HL-60 (cell line): ENCODE measurements at regions not wholly inside any gene's neighbourhood (a gene's known extent, or its start where the extent isn't known, plus 50 kb on each side); places are given as distances from the start of the nearest gene placed in this dataset.

Experiments used
- GABPA ChIP-seq: IDR thresholded peaks from 2 replicates; pipeline ENCODE4 v1.6.1; 2012; ENCODE audit warnings: low read depth
- POLR2AphosphoS5 ChIP-seq: IDR thresholded peaks from 2 replicates; pipeline ENCODE4 v1.6.1; 2012; ENCODE audit warnings: low read depth
- TF ChIP-seq, protein P1 (sequence below): IDR thresholded peaks from one replicate; pipeline ENCODE4 v1.5.1; 2011; ENCODE audit warnings: low read length, control low read depth, inconsistent platforms; ENCODE audit not compliant: insufficient read depth
- TF ChIP-seq, protein P2 (sequence below): IDR thresholded peaks from 2 replicates; pipeline ENCODE4 v1.6.1; 2012; ENCODE audit warnings: low read depth; ENCODE audit not compliant: insufficient replicate concordance

DNA sequence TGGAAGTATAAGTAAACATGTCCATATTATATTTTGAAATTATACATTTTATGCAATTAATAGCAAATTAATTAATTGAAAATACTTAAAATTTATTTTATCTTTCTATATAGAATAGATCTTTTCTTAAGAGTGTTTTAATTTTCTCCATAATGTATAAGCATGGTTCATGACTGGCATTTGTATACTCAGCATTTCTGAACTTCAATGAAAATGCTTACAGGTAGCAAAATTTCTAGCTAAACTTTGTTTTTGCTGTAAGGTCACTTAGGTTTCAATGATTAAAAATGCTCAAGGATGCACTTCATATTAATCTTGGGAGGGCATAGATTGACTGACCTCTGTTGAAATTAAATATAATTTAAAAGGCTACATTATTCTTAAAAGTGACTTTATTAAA is 1108.1 kb downstream of the BRINP3 start:
- TF ChIP-seq, protein P1, sequence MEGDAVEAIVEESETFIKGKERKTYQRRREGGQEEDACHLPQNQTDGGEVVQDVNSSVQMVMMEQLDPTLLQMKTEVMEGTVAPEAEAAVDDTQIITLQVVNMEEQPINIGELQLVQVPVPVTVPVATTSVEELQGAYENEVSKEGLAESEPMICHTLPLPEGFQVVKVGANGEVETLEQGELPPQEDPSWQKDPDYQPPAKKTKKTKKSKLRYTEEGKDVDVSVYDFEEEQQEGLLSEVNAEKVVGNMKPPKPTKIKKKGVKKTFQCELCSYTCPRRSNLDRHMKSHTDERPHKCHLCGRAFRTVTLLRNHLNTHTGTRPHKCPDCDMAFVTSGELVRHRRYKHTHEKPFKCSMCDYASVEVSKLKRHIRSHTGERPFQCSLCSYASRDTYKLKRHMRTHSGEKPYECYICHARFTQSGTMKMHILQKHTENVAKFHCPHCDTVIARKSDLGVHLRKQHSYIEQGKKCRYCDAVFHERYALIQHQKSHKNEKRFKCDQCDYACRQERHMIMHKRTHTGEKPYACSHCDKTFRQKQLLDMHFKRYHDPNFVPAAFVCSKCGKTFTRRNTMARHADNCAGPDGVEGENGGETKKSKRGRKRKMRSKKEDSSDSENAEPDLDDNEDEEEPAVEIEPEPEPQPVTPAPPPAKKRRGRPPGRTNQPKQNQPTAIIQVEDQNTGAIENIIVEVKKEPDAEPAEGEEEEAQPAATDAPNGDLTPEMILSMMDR, result no peak
- TF ChIP-seq GABPA (no peak), POLR2AphosphoS5 (no peak)
- TF ChIP-seq, protein P2, sequence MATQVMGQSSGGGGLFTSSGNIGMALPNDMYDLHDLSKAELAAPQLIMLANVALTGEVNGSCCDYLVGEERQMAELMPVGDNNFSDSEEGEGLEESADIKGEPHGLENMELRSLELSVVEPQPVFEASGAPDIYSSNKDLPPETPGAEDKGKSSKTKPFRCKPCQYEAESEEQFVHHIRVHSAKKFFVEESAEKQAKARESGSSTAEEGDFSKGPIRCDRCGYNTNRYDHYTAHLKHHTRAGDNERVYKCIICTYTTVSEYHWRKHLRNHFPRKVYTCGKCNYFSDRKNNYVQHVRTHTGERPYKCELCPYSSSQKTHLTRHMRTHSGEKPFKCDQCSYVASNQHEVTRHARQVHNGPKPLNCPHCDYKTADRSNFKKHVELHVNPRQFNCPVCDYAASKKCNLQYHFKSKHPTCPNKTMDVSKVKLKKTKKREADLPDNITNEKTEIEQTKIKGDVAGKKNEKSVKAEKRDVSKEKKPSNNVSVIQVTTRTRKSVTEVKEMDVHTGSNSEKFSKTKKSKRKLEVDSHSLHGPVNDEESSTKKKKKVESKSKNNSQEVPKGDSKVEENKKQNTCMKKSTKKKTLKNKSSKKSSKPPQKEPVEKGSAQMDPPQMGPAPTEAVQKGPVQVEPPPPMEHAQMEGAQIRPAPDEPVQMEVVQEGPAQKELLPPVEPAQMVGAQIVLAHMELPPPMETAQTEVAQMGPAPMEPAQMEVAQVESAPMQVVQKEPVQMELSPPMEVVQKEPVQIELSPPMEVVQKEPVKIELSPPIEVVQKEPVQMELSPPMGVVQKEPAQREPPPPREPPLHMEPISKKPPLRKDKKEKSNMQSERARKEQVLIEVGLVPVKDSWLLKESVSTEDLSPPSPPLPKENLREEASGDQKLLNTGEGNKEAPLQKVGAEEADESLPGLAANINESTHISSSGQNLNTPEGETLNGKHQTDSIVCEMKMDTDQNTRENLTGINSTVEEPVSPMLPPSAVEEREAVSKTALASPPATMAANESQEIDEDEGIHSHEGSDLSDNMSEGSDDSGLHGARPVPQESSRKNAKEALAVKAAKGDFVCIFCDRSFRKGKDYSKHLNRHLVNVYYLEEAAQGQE, result no peak
